Stimulated activated CD4-positive, alpha-beta T cell treated with anti-CD3 and anti-CD28 coated beads, Interleukin-15, amount 100 ng/mL, for 24 hours (primary cell): ENCODE measurements at regions not wholly inside any gene's neighbourhood (a gene's known extent, or its start where the extent isn't known, plus 50 kb on each side); places are given as distances from the start of the nearest gene placed in this dataset.

Experiments used
- DNase-seq: peaks from one replicate; pipeline ENCODE4 v3.0.0-alpha.2; 2020

DNA sequence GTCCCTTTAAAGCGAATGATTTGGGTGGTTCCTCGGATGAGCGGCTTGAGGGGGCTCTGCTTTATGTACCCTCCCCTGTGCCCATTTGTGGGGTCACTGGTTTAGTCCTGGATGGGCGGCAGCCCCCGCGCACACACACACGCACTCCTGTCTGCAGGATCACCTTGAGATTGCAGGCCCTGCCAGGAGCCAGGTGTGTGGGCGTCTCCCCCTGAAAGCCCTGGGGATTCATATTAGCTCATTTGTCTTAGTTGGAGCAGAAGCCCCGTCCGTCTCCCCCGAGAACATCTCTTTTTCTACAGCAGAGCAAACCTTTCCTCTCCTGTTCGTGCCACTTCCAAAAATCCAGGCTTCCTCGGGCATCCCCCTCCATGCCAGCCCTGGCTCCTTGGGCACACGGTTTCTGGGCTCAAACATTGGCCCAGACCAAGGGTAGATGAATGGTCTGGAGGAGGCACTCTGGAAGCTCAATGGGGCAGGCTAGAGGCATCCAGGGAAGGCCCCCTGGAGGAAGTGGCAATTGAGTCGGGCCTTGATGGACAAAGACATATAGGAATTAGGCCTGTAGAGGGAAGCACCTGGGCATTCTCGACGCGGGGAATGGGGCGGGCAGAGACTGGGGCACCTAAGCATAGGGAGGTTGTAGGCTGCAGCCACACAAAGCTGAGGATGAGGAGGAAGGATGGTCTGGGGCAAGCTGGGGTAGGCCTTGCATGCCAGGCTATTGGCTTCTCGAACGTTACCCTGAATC, 218.5 kb upstream of the GSE1 start:
- DNase-seq: no peak

DNA sequence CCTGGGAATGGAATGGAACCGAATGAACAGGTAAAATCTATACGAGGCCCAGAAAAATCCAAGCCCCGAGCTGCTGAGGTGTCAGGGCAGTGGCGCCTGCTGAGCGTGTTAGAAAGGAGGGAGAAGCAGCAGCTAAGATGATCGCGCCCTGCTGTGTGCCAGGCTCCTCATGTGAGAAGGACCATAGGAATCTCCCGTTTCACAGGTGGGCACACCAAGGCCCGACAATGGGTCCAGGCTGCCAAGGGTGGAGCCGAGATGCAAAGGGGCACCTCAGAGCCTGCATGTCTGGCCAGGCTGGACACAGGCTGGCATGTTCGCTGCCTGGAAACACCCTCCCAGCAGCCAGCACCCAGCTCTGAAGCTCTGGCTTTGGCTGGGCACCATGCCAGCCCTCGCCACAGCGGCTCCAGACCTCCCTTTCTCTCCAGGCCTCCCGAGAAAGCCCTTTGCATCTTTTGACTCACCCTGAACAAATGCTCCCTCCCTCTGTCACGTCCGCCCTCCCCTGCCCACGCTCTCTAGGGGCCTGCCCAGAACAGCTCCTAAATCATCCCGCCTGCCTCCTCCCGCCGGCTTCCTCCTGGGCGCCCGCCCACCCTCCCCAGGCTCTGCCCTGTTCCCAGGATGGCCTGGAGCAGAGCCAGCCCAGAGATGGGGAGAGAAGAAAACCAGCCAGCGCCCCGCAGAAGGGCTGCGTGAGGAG, 217.8 kb upstream of the GSE1 start:
- no peak for DNase-seq

DNA sequence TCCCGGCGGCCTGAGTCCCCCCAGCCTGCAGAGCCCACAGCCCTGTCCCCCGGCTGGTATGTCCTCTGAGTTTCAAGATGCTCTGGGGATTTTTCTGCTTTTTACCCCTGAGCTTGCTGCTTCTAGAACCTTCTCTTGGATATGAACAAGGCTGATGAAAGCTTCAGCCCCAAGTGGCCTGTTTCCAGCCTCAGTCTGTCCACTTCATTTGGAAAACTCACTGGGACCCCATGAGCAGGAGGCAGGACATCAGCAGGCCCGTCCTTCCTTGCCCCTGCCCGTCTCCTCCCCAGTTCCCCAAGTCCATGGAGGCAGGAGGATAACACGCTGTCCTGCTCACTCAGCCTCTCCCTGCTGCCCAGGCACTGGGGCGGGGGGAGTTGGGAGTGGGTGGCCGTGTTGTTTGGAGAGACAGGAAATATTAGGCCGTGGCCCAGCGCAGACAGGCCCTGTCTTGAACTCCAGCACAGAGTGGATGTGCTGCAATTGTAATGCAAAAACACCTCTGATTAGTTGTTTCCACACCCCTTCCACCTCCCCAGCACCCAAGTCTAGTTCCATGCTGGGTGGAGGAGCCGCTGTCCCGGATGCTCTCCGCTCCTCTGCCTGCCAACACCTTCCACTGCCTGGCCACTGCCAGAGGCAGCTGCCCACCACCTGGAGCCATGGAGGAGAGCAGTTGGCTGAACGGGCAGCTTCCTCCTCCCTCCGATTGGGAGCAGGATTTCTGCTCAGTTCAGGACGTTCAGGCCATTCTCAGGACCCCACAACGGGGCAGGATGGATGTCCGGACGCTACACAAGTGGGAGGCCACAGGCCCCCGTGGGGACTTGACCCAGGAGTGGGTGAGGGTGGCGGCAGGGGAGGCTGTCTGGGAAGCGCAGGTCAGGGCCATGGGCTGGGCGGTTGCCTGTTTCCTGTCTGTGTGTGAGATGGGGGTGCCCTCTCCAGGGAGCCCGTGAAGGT, 216.9 kb upstream of the GSE1 start:
- no peak for DNase-seq

DNA sequence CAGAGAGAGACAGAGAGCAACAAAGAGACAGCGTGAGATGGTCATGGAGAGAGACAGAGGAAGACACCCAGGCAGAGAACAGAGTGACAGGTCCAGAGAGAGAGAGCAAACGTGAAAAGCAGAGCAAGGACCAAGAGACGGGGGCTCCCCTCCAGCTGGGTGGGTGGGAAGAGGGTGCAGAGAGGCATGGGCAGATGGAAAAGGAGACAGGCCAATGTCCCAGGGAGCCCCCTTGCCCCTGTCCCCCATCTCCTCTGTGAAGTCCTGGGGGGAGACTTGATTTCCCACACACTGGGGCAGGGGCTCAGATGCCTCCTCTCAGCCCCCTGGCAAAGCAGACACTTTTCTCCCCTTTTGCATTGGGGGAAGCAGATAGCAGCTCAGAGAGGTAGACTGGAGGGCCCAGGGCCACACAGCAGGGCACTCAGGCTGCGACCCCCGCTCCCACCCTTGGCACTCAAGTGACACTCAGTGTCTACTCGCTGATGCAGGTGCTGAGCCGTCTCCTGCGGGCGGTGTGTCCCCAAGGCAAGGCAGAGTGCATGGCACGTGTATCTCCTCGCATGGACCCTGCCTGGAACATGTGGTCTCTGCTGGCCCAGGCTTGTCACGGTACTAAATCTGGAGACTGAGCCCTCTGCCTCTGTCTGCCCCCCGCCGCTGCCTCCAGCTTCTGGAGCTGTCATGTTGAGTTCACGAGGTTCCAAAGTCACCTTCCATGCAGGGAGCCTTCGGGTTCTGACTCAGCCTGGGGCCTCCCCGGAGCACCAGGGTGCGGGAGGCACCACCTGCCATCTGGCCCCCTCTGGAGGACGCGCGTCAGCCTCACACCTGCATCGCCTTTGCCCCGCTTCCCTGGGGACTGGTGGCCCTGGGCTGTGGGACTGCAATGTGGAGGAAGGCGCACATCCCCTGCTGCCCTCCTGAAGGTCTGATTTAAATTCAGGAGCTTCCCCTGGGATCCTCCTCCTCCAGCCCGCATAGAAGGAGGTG, 215.9 kb upstream of the GSE1 start:
- DNase-seq: no peak

DNA sequence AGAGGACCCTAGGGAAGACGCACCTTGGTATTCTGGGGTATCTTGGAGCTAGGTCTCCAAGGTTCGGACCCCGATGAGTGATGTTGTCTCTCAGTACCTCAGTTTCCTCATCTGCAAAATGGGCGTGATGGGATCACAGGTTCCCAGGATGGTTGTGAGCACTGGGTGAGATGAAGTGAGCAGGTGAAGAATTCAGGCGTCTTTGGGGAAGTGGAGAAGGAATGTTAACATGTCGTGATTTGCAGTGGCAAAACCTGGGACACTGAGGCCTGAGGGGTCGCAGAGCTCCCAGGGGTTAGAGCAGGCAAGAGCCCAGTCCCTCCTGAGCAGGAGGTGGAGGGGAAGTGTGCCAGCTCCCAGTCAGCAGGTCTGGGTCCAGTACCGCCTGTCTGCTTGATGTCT, 215.1 kb upstream of the GSE1 start:
- no peak for DNase-seq

DNA sequence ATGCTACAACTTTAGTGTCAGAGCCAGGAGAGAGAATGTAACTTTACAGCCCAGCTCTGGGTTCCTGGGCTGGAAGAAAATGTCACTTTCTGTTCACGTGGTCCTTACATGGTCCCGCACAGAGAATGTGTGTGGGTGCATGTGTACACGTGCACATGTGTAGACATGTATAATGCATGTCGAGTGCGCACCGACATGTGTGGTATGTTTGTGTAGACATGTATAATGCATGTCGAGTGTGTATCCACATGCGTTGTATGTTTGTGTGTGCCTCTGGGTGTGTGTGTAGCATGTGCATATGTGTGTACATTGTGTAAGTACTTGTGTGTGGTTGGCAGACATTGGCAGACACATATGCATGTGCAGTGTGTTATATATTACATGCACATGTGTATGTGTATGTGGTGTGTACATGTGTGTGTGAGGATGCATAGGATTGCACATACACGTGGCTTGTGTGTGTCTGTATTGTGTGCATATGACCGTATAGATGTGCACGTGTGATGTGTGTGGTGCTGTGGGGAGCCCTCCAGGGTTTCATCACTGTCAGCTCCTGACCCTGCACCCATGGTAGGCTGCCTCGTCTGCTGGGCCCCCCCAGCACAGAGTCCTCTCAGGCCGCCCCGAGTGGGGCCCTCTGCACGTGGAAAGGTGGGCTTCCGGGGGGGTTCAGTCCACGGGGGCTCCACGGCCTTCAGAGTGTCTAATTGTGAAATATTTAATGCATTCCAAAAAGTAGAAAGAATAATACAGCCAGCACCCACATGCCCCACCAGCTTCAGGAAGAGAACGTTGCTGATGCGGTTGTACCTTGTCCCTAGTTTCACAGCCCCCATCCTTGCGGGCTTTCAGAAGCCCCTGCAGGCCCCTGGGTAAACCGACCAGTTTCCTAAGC, 214.2 kb upstream of the GSE1 start:
- DNase-seq: no peak

DNA sequence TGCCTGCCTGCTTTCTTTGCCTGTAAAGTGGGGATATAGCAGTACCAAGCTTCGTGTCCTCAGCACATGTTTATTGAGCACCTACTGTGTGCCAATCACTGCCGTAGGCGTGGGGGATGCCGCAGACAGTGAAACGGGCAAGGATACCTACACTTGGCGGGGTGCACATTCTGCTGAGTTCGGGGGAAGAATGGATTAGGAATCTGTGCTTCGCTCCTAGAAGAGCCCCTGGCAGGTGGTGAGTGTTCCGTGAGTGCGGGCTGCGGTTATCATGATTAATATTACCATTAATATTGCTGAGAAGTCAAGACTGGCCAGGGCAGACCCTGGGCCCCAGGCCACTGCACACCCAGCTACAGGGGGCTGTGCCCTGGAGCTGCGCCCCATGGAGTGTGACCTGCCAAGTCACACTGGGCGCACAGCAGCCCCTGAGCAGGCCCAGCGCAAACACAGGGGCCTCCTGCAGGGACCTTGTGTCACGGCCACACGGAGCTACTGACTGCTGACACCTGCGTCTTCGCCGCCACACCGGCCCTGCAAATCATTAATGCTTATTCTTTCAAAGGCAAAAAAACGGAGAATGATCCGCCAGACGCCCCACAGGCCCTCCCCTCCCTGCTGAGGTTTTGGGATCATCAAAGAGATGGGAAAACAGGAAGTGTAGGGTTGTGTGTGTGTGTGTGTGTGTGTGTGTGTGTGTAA, 213.4 kb upstream of the GSE1 start:
- DNase-seq: no peak

DNA sequence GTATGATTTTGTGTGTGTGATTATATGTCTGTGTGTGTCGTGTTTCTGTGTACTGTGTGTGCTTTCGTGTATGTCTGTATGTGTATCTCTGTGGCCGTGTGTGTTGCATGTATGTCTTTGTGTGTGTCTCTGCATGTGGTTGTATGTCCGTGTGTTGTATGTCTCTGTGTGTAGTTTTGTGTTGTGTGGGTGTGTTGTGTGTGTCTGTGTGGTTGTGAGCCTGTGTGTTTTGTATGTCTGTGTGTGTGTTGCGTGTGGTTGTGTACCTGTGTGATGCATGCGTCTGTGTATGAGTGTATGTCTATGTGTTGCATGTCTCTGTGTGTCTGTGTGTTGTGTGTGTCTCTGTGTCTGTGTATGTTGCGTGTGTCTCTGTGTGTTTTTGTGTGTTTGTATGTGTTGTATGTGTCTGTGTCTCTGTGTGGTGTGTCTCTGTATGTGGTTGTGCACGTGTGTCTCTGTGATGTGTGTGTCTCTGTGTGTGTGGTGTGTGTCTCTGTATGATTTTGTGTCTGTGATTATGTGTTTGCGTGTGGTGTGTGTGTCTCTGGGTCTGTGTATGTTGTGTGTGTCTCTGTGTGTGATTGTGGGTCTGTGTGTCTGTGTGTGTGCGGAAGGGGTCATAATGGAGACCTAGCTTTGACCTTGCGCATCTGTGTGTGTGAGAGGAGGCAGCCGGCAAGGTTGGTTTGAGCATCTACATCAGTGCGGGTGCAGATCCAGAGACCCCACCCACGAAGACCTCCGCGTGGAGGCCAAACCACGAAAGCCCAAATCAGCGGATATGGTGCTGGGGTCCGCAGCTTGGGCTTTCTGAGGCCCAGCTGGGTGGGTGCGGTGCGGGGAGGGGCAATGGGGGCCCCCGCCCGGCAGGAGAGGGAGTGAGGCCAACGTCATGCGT, 212.6 kb upstream of the GSE1 start:
- DNase-seq: no peak

DNA sequence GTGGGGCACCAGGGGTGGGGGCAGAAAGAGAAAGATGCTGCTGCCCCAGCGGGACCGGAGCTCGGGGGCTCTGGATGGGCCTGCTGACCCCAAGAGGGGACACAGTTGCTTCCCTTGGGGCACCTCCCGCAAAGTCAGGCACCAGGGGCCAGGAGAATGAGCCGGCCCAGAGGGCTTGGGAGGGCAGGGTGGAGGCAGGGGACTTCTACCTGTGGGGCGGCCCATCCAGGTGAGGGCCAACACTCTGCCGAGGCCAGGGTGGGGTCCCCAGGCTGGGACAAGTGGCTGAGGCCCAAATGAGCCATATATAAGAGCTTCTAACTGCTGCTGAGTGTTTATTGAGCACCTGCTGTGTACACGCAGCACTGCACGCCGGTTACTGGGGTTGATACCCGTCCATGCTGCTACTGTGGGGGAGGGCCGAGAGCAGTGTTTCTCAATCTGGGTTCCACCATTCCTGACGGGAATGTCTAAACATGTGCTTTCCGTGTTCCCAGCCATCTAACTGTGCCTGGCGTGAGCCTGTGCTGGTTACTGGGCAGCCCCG, 211.7 kb upstream of the GSE1 start:
- DNase-seq: peak; percentile 1

DNA sequence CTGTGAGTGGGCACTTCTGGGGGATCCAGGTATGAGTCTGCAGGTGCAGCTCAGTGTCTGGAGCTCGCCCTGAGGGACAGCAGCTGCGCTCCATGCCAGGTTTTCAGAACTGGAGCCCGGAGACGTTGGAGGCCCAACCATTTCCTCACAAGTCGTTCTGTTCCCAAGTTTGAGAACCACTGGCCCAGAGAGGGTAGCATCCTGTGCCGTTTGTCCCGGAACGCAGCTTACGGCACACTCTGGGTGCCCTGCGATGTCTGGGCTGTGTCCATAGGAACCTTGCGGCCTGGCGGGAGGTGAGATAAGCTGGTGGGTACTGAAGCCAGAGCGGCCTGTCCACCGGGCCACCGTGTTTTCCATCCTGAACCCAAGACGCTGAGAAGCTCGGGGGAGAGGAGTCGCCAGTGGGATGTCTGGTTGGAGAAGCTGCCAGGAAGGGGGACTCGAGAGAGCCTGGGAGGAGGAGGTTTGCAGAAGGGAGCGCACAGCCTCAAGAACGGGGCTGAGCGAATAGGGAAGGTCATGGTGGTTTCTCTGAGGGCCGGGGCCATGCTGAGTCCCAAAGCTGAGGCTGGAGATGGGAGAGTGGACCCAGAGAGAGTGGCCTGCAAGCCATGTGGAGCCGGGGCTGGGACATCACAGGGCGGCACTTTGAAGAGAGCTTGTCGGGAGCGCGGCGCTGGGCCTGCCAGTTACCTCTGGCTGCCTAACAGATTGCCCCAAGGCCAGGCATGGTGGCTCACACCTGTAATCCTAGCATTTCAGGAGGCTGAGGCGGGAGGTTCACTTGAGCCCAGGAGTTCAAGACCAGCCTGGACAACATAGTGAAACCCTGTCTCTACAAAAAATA, 211.0 kb upstream of the GSE1 start:
- peak; percentile 0 for DNase-seq

DNA sequence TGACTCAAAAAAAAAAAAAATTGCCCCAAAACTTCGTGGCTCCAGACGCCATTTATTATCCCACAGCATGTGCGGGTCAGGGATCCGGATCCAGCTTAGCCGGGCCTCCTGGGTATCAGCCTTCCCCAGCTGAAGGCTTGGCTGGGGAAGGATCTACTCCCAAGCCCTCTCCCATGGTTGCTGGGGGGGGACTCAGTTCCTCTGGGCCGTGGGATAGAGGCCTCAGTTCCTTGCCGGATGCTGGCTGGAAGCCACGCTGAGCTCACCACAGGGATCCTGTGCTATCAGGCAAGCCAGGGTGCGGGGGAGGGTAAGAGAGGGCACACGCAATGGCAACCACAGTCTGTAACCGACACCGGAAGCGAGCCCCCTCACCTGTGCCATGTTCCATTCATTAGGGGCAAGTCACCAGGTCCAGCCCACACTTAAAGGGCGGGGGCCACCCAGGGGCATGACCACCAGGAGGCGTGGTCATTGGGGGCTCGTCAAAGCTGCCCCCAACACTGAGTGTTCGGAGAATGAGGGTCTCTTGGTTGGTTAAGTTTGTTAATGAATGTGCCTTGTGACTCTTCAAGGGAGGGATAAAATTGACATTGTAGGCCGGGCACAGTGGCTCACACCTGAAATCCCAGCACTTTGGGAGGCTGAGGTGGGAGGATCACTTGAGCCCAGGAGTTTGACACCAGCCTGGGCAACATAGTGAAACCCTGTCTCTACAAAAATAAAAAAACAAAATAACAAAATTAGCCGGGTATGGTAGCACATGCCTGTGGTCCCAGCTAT, 210.0 kb upstream of the GSE1 start:
- DNase-seq: peak; percentile 8

DNA sequence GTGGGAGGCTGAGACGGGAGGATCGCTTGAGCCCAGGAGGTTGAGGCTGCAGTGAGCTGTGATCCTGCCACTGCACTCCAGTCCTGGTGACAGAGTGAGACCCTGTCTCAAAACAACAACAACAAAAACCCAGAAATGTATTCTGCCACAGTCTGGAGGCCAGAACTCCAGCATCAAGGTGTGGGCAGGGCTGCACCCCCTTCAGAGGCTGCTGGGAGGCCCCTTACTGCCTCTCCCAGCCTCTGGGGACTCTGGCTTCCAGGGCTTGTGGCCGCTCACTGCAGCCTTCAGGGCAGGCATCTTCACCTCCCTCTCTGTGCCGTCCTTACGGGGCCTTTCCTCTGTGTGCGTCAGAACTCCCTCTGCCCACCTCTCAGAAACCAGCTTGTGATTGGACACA, 209.4 kb upstream of the GSE1 start:
- DNase-seq: peak; percentile 1

DNA sequence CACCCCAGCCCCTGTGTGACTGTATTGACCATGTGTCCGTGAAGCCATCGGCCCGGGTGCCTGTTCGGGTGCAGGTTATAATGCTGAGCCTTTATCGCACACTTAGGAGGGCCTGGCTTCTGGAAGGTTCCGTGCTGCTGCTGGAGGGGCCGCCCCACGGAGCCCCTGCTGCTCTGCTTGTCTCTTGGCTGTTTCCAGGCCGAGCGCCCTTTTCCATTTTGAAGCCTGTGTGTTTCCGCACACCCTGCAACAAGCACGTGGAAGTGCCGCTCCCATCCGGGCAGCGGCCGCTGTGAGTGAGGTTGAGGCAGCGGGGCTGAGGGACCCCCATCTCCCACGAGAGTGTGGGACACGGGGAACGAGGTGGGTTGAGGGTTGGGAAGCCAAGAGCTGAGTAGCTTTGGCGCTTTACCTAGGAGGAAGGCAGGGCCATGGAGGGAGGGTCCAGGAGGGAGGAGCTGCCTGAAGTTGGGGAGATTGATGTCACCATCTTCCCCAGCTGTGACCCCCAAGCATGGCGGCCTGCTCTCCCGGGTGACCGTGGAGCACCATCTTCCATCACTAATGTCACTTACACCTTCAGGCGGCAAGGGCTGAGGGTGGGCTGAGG, 200.1 kb upstream of the GSE1 start:
- DNase-seq: peak; percentile 0

DNA sequence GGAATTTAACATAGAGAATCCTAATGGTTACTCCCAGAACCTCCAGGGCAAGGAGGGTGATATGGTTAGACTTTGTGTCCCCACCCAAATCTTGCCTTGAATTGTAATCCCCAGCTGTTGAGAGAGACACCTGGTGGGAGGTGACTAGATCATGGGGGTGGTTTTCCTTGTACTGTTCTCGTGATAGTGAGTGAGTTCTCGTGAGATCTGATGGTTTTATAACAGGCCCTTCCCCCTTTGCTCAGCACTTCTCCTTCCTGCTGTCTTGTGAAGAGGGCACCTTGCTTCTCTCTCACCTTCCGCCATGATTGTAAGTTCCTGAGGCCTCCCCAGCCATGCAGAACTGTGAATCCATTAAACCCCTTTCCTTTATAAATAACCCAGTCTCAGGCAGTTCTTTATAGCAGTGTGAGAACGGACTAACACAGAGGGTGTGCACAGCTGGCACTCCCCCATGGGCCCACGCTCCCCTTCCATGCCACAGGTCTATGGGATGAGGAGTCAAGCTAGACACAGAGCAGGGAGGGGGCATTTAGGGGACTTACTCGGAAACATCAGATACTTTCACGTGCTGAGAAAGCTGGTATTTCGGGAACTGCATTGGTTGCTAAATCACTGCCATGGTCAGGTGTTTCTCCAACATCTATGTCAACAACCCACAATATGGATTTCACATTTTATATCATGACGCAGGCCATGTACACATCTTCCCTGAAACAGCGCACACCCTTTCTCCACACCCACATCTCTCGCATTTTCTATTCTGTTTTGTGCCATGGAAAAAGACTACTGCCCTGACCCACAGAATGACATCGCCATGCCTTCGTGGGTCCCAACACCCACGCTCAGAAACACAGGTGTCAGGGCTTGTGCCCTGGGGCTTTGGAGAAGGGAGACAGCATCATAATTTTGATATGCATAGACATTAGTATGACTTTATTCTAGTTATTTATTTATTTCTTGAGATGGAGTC, 199.1 kb upstream of the GSE1 start:
- peak; percentile 18 for DNase-seq
